IgD-negative memory B cell (primary cell): ENCODE measurements at regions not wholly inside any gene's neighbourhood (a gene's known extent, or its start where the extent isn't known, plus 50 kb on each side); places are given as distances from the start of the nearest gene placed in this dataset.
"Not testable (repeated sequence)": the region's sequence is repeated elsewhere in the genome, so short reads cannot be mapped to it uniquely, and the experiment has no call there.

Source experiments
- H3K27ac Mint-ChIP-seq, 3 donors: one replicate each; pipeline ENCODE4 v1.8.0; 2020 to 2022; ENCODE audit warnings: mild to moderate bottlenecking in 3 of 3, mixed read lengths in 3 of 3, moderate library complexity in 1 of 3
- H3K27me3 Mint-ChIP-seq: one replicate; pipeline ENCODE4 v1.8.0; 2021; ENCODE audit warnings: mixed read lengths
- H3K36me3 Mint-ChIP-seq: one replicate; pipeline ENCODE4 v1.8.0; 2020; ENCODE audit warnings: mild to moderate bottlenecking, mixed read lengths
- H3K4me1 Mint-ChIP-seq, 3 donors: one replicate each; pipeline ENCODE4 v1.8.0; 2020 to 2022; ENCODE audit warnings: mixed read lengths in 3 of 3, mild to moderate bottlenecking in 1 of 3
- H3K4me3 Mint-ChIP-seq, 4 donors: one replicate each; pipeline ENCODE4 v1.8.0; 2020 to 2022; ENCODE audit warnings: mild to moderate bottlenecking in 4 of 4, mixed read lengths in 4 of 4, moderate library complexity in 3 of 4
- H3K9me3 Mint-ChIP-seq, 3 donors: one replicate each; pipeline ENCODE4 v1.8.0; 2020 to 2021; ENCODE audit warnings: mixed read lengths in 3 of 3, mild to moderate bottlenecking in 1 of 3

GRCh38 chr5:32949286-32949970 is 238.3 kb downstream of the NPR3 start:
- no peak overlapping the region for H3K4me3 Mint-ChIP-seq
- H3K9me3 Mint-ChIP-seq = no peaks in the 10 kb centered on the region

DNA sequence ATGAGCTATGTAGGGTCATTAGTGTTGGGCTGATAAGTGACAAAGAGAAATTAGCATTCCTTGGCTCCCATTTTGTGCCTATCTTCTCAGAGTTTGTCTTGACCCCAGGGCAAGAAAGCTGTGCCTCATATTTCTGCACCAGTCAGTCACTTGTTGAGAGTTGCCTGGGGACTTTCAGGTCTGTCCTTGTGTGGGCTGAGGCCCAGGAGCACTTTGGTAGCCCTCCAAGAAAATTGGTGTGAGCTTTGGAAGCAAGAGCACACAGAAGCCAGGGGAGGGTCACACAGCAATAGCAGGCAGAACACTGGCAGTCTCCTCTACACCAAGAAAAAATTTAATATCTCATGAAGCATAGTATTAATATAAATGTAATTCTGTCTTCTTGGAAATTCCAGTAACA is 239.9 kb downstream of the NPR3 start:
- peaks cover 1% of the 10 kb centered on the region for H3K36me3 Mint-ChIP-seq
- H3K4me3 Mint-ChIP-seq = no peak overlapping the region
- no peak overlapping the region for H3K27ac Mint-ChIP-seq
- H3K9me3 Mint-ChIP-seq = peaks cover 0 to 2% (median 0%) of the 10 kb centered on the region in 3 donors
- no peaks in the 10 kb centered on the region for H3K4me1 Mint-ChIP-seq
- H3K27me3 Mint-ChIP-seq = no peaks in the 10 kb centered on the region

More at GRCh38 chr5:32949286-32949970, 238.3 kb downstream of the NPR3 start:
- H3K4me1 Mint-ChIP-seq = no peaks in the 10 kb centered on the region
- no peak overlapping the region for H3K27ac Mint-ChIP-seq
- peaks cover 1% of the 10 kb centered on the region for H3K36me3 Mint-ChIP-seq
- no peaks in the 10 kb centered on the region for H3K27me3 Mint-ChIP-seq

GRCh38 chr5:32951878-32952277 is 240.8 kb downstream of the NPR3 start:
- H3K9me3 Mint-ChIP-seq = peaks cover 0 to 2% (median 0%) of the 10 kb centered on the region in 3 donors
- H3K27me3 Mint-ChIP-seq = no peaks in the 10 kb centered on the region
- peaks cover 1% of the 10 kb centered on the region for H3K36me3 Mint-ChIP-seq
- no peak overlapping the region for H3K27ac Mint-ChIP-seq
- H3K4me1 Mint-ChIP-seq = no peaks in the 10 kb centered on the region
- no peak overlapping the region for H3K4me3 Mint-ChIP-seq

- H3K9me3 Mint-ChIP-seq, H3K4me1 Mint-ChIP-seq, H3K27ac Mint-ChIP-seq, H3K36me3 Mint-ChIP-seq, H3K27me3 Mint-ChIP-seq, H3K4me3 Mint-ChIP-seq: not testable (repeated sequence)
Measured at GRCh38 chr5:32952421-32952820, 241.3 kb downstream of the NPR3 start.

DNA sequence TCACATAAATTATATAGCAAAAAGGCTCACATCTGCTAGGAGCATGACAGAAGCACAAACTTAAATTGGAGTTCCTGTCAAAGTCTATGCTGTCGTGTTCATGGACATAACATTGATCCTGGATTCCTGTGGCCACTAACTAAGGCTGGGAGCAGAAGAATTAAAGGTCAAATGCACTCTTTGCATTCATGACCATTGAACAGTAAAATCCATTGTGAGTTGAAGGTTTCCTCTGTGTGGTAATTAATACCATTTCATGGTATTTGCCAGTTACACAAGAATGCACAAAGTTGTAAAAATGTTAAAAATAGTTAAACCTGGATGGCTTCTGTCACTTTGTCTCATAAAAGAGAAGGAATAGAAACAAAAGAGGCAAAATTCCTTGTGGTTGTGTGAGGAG is 242.6 kb downstream of the NPR3 start:
- Mint-ChIP-seq H3K4me1 (no peaks in the 10 kb centered on the region), H3K4me3 (no peak overlapping the region), H3K9me3 (peaks cover 3 to 11% (median 6%) of the 10 kb centered on the region in 3 donors), H3K27me3 (no peaks in the 10 kb centered on the region), H3K27ac (no peak overlapping the region), H3K36me3 (peaks cover 1% of the 10 kb centered on the region)

- H3K4me1 Mint-ChIP-seq = no peaks in the 10 kb centered on the region
- peaks cover 3 to 11% (median 6%) of the 10 kb centered on the region in 3 donors for H3K9me3 Mint-ChIP-seq
- H3K4me3 Mint-ChIP-seq = no peak overlapping the region
- no peak overlapping the region for H3K27ac Mint-ChIP-seq
- H3K36me3 Mint-ChIP-seq = peaks cover 1% of the 10 kb centered on the region
- H3K27me3 Mint-ChIP-seq = no peaks in the 10 kb centered on the region
Measured at GRCh38 chr5:32955814-32956213, 244.7 kb downstream of the NPR3 start.

GRCh38 chr5:32960340-32961058 is 249.4 kb downstream of the NPR3 start:
- H3K4me3 Mint-ChIP-seq = no peak overlapping the region
- H3K36me3 Mint-ChIP-seq = no peaks in the 10 kb centered on the region
- H3K9me3 Mint-ChIP-seq = peaks cover 3 to 18% (median 4%) of the 10 kb centered on the region in 3 donors
- H3K27me3 Mint-ChIP-seq = no peaks in the 10 kb centered on the region
- H3K4me1 Mint-ChIP-seq = no peaks in the 10 kb centered on the region
- no peak overlapping the region for H3K27ac Mint-ChIP-seq

GRCh38 chr5:32961059-32961415 is 249.9 kb downstream of the NPR3 start:
- Mint-ChIP-seq H3K27me3 (no peaks in the 10 kb centered on the region), H3K4me1 (no peaks in the 10 kb centered on the region), H3K4me3 (no peak overlapping the region), H3K9me3 (peaks cover 4 to 18% (median 4%) of the 10 kb centered on the region in 3 donors), H3K36me3 (no peaks in the 10 kb centered on the region), H3K27ac (no peak overlapping the region)

- Mint-ChIP-seq H3K36me3 (no peaks in the 10 kb centered on the region), H3K4me3 (no peak overlapping the region), H3K27ac (no peak overlapping the region), H3K9me3 (peaks cover 0 to 7% (median 3%) of the 10 kb centered on the region in 3 donors), H3K4me1 (no peaks in the 10 kb centered on the region), H3K27me3 (no peaks in the 10 kb centered on the region)
Measured at GRCh38 chr5:32964261-32964660, 253.1 kb downstream of the NPR3 start.

- H3K4me3 Mint-ChIP-seq = no peak overlapping the region
- H3K27ac Mint-ChIP-seq = no peak overlapping the region
- H3K27me3 Mint-ChIP-seq = no peaks in the 10 kb centered on the region
- no peaks in the 10 kb centered on the region for H3K36me3 Mint-ChIP-seq
- peaks cover 0 to 4% (median 0%) of the 10 kb centered on the region in 3 donors for H3K9me3 Mint-ChIP-seq
- no peaks in the 10 kb centered on the region for H3K4me1 Mint-ChIP-seq
Measured at GRCh38 chr5:32973646-32974045, 262.5 kb downstream of the NPR3 start.

DNA sequence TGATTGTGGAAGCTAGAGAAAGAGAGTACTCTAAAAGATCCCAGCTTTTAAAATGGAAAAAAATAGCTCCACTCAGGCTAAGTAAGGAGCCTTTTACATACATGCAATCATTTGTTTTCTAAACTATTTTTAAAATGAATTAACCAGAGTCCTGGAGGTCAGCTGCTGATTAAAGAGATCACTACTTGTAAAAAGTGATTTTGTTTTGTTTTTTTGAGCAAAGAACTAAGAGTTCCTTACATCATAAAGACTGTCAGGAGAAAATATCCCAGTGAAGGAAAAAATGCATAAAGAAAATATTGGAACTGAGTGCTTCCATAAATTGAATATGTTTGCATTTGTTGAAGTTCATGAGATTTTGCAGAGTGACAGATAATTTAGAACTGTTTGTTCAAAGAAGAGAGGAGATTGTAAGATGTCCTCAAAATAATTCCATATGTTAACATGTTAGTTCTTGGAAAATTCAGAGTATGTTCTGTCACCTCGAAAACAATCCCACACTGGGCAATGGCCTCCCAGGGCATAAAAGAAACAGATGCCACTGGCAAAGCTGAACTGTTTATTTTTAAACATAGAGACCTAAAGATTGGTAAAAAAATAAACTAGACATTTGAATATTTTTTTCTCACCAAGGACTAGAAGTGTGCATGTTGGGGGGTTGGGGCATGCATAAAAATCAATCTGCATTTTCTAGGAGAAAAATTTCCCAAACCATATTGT is 264.7 kb downstream of the NPR3 start:
- no peaks in the 10 kb centered on the region for H3K4me1 Mint-ChIP-seq
- H3K36me3 Mint-ChIP-seq = no peaks in the 10 kb centered on the region
- no peaks in the 10 kb centered on the region for H3K27me3 Mint-ChIP-seq
- H3K9me3 Mint-ChIP-seq = peaks cover 0 to 2% (median 0%) of the 10 kb centered on the region in 3 donors
- H3K27ac Mint-ChIP-seq = no peak overlapping the region
- no peak overlapping the region for H3K4me3 Mint-ChIP-seq

GRCh38 chr5:32981061-32981460 is 269.9 kb downstream of the NPR3 start:
- Mint-ChIP-seq H3K27me3 (no peaks in the 10 kb centered on the region), H3K4me3 (no peak overlapping the region), H3K4me1 (no peaks in the 10 kb centered on the region), H3K9me3 (peaks cover 2 to 13% (median 3%) of the 10 kb centered on the region in 3 donors), H3K27ac (no peak overlapping the region), H3K36me3 (no peaks in the 10 kb centered on the region)

DNA sequence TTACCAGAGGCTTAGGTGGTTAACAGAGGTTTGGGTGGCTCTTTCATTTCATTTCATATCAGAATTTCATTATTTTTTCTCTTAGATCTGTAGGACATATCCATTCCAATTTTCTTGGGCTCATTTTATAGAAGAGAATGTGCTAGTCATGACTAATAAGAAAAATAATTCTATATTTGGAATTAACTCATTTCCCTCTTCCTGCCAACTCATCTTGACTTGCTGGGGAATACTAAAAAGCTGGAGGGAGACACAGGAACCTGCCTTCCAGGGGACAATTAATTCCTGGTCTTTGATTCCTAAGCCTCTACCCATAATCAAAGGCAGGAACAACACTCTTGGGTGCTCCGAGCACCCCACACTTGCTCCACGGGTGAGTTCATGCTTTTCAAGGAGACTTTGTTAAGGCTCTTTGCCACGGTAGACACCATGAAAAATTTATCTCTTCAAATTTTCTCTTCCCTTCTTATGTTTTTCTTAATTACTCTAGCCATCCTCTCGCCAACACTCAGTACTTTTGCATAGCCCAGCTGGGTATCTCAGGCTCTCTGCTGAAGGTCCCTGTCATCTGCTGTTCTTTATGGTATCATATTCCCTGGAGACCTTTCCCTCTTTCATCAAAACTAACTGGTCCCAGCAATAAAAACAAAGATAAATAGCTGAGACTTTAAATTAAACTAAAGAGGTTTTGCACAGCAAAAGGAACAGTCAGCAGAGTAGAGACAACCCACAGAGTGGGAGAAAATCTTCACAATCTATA is 273.9 kb downstream of the NPR3 start:
- H3K4me3 Mint-ChIP-seq = no peak overlapping the region
- H3K4me1 Mint-ChIP-seq = no peaks in the 10 kb centered on the region
- H3K9me3 Mint-ChIP-seq = peaks cover 2 to 13% (median 7%) of the 10 kb centered on the region in 3 donors
- no peaks in the 10 kb centered on the region for H3K36me3 Mint-ChIP-seq
- no peaks in the 10 kb centered on the region for H3K27me3 Mint-ChIP-seq
- no peak overlapping the region for H3K27ac Mint-ChIP-seq

- Mint-ChIP-seq H3K27ac (no peak overlapping the region), H3K4me1 (no peaks in the 10 kb centered on the region), H3K27me3 (no peaks in the 10 kb centered on the region), H3K4me3 (no peak overlapping the region), H3K9me3 (peaks cover 8 to 19% (median 8%) of the 10 kb centered on the region in 3 donors), H3K36me3 (no peaks in the 10 kb centered on the region)
Measured at GRCh38 chr5:32989815-32990214, 278.7 kb downstream of the NPR3 start.
